H1 (cell line): ENCODE measurements at regions not wholly inside any gene's neighbourhood (a gene's known extent, or its start where the extent isn't known, plus 50 kb on each side); places are given as distances from the start of the nearest gene placed in this dataset.
A peak's percentile ranks its signal among the peaks of the same experiment; 100 is the strongest.

Experiments used
- CTCF ChIA-PET: fragments of 300-600 bp; sonication (Branson Sonifier 250); formaldehyde crosslinking; loops from one replicate; lab custom pipeline; 2021; ENCODE audit not compliant: partially characterized antibody; lab: Charles Lee
- POLR2A ChIA-PET: fragments of 300-600 bp; sonication (Branson Sonifier 250); formaldehyde crosslinking; loops from one replicate; lab custom pipeline; 2021; ENCODE audit warnings: inconsistent platforms; ENCODE audit not compliant: partially characterized antibody; lab: Charles Lee
- DNase-seq, 2 experiments: peaks; one replicate each; pipeline versions ENCODE4 v3.0.0 to v3.0.0-alpha.2; 2010 to 2022; ENCODE audit warnings: low spot score in 2 of 2, low read depth in 1 of 2, mixed read lengths in 1 of 2
- FAIRE-seq: peaks from 2 replicates; lab custom pipeline; 2011; peaks lifted over from hg19 to GRCh38; lab: Jason Lieb, UNC
- H2AFZ ChIP-seq: 2 replicates; pipeline ENCODE4 v1.8.1; 2012; ENCODE audit warnings: low read length, inconsistent platforms
- H2AK5ac ChIP-seq: 2 replicates; pipeline ENCODE4 v1.6.1; 2013; ENCODE audit warnings: low read depth, low read length
- H2BK120ac ChIP-seq: replicated peaks from 2 replicates; pipeline ENCODE3; 2013; ENCODE audit warnings: low read depth, low read length, inconsistent platforms
- H2BK12ac ChIP-seq: 2 replicates; pipeline ENCODE4 v1.6.1; 2013; ENCODE audit warnings: low read depth, low read length
- H2BK15ac ChIP-seq: 2 replicates; pipeline ENCODE4 v1.6.1; 2013; ENCODE audit warnings: low read length
- H2BK20ac ChIP-seq: 2 replicates; pipeline ENCODE4 v1.6.1; 2013; ENCODE audit warnings: low read length
- H2BK5ac ChIP-seq: 2 replicates; pipeline ENCODE4 v1.6.1; 2013; ENCODE audit warnings: low read depth, low read length
- H3K14ac ChIP-seq: 2 replicates; pipeline ENCODE4 v1.6.1; 2013; ENCODE audit warnings: inconsistent platforms; ENCODE audit not compliant: insufficient read length
- H3K18ac ChIP-seq: 2 replicates; pipeline ENCODE4 v1.6.1; 2013; ENCODE audit warnings: low read length; ENCODE audit errors: extremely low read depth
- H3K23ac ChIP-seq: 2 replicates; pipeline ENCODE4 v1.6.1; 2013; ENCODE audit warnings: inconsistent platforms; ENCODE audit not compliant: insufficient read length
- H3K23me2 ChIP-seq: 2 replicates; pipeline ENCODE4 v1.6.1; 2013; ENCODE audit warnings: low read depth, low read length
- H3K27ac ChIP-seq: 2 replicates; pipeline ENCODE4 v1.6.1; 2011; ENCODE audit warnings: low read depth, low read length, inconsistent platforms
- H3K27me3 ChIP-seq, 4 experiments: replicated peaks in 1 of 4; 1 replicate in 1 of 4; 2 replicates in 3 of 4; pipeline versions ENCODE4 v1.6.1 to v1.8.1; 2011 to 2013; ENCODE audit warnings: low read length in 3 of 4, mild to moderate bottlenecking in 3 of 4, inconsistent platforms in 2 of 4, mixed read lengths in 2 of 4, moderate library complexity in 1 of 4; ENCODE audit not compliant: control insufficient read depth in 3 of 4, insufficient read depth in 3 of 4; ENCODE audit errors: extremely low read depth in 1 of 4
- H3K36me3 ChIP-seq, 4 experiments: 2 replicates each; pipeline versions ENCODE4 v1.6.1 to v1.8.1; 2011 to 2013; ENCODE audit warnings: mild to moderate bottlenecking in 4 of 4, low read length in 3 of 4, moderate library complexity in 2 of 4, control low read depth in 1 of 4, inconsistent platforms in 1 of 4; ENCODE audit not compliant: insufficient read depth in 4 of 4, control insufficient read depth in 2 of 4
- H3K4ac ChIP-seq: replicated peaks from 2 replicates; pipeline ENCODE3; 2013; ENCODE audit warnings: low read length, low read depth, mixed read lengths, inconsistent platforms; ENCODE audit not compliant: insufficient read length
- H3K4me1 ChIP-seq, 4 experiments: replicated peaks in 1 of 4; 1 replicate in 1 of 4; 2 replicates in 3 of 4; pipeline versions ENCODE4 v1.6.1 to v1.8.1; 2011 to 2013; ENCODE audit warnings: low read length in 3 of 4, inconsistent platforms in 2 of 4, mixed read lengths in 1 of 4; ENCODE audit not compliant: insufficient read depth in 4 of 4, control insufficient read depth in 3 of 4
- H3K4me2 ChIP-seq, 2 experiments: 2 replicates each; pipeline versions ENCODE4 v1.6.1 to v1.8.1; 2011 to 2013; ENCODE audit warnings: low read depth in 2 of 2, low read length in 2 of 2, control low read depth in 1 of 2, inconsistent platforms in 1 of 2, mild to moderate bottlenecking in 1 of 2; ENCODE audit not compliant: insufficient read depth in 1 of 2
- H3K4me3 ChIP-seq, 4 experiments: fragments of 200-600, 300-600 bp in 1 of 4; sonication (generic), shearing (Covaris generic), sonication (Bioruptor Twin) in 1 of 4; 2 replicates each; pipeline versions ENCODE4 v1.5.1 to v1.8.1; 2011 to 2016; ENCODE audit warnings: low read length in 4 of 4, low read depth in 3 of 4, control low read depth in 2 of 4, inconsistent platforms in 2 of 4, mild to moderate bottlenecking in 2 of 4, mixed read lengths in 1 of 4, moderate library complexity in 1 of 4; ENCODE audit not compliant: insufficient read depth in 2 of 4; ENCODE audit errors: extremely low read depth in 1 of 4
- H3K56ac ChIP-seq: replicated peaks from 2 replicates; pipeline ENCODE3; 2013; ENCODE audit warnings: low read depth, mild to moderate bottlenecking, mixed read lengths, low read length, inconsistent platforms; ENCODE audit not compliant: insufficient read length
- H3K79me1 ChIP-seq: 2 replicates; pipeline ENCODE4 v1.6.1; 2013; ENCODE audit warnings: low read depth, low read length, control low read depth
- H3K79me2 ChIP-seq, 2 experiments: 2 replicates each; pipeline versions ENCODE4 v1.6.1 to v1.8.1; 2012 to 2013; ENCODE audit warnings: low read length in 2 of 2, mild to moderate bottlenecking in 2 of 2, inconsistent platforms in 1 of 2; ENCODE audit not compliant: insufficient read depth in 2 of 2, control insufficient read depth in 1 of 2
- H3K9ac ChIP-seq, 4 experiments: replicated peaks in 1 of 4; 1 replicate in 1 of 4; 2 replicates in 3 of 4; pipeline versions ENCODE4 v1.6.1 to v1.8.1; 2011 to 2013; ENCODE audit warnings: low read depth in 3 of 4, low read length in 3 of 4, control low read depth in 2 of 4, mild to moderate bottlenecking in 2 of 4, moderate library complexity in 2 of 4, inconsistent platforms in 1 of 4; ENCODE audit errors: extremely low read depth in 1 of 4
- H3K9me3 ChIP-seq, 2 experiments: 2 replicates each; pipeline versions ENCODE4 v1.6.1 to v1.8.1; 2012 to 2013; ENCODE audit warnings: mild to moderate bottlenecking in 2 of 2, moderate library complexity in 2 of 2, control low read depth in 1 of 2, inconsistent platforms in 1 of 2, low read depth in 1 of 2, low read length in 1 of 2, mixed read lengths in 1 of 2; ENCODE audit not compliant: insufficient read depth in 2 of 2
- H4K20me1 ChIP-seq, 2 experiments: replicated peaks in 1 of 2; 2 replicates each; pipeline versions ENCODE3 to v1.8.1; 2011 to 2013; ENCODE audit warnings: inconsistent platforms in 2 of 2, low read length in 2 of 2, mild to moderate bottlenecking in 1 of 2; ENCODE audit not compliant: insufficient read depth in 2 of 2, control insufficient read depth in 1 of 2
- H4K5ac ChIP-seq: 2 replicates; pipeline ENCODE4 v1.6.1; 2013; ENCODE audit warnings: low read length, low read depth, mixed read lengths, inconsistent platforms; ENCODE audit not compliant: insufficient read length
- H4K8ac ChIP-seq: 2 replicates; pipeline ENCODE4 v1.8.0; 2013; ENCODE audit warnings: mild to moderate bottlenecking, moderate library complexity, low read length, inconsistent platforms; ENCODE audit not compliant: insufficient read depth; ENCODE audit errors: extremely low read depth
- H4K91ac ChIP-seq: replicated peaks from 2 replicates; pipeline ENCODE3; 2013; ENCODE audit warnings: low read length, mixed read lengths, inconsistent platforms; ENCODE audit not compliant: insufficient read length
- CBX5 ChIP-seq: fragments of 300-800, 300-1000 bp; sonication (generic); IDR thresholded peaks from 2 replicates; pipeline ENCODE4 v1.7.1; 2016; ENCODE audit warnings: antibody characterized with exemption, low read length, low read depth
- EGR1 ChIP-seq: IDR thresholded peaks from 2 replicates; pipeline ENCODE4 v1.6.1; 2011; ENCODE audit warnings: low read depth, low read length, borderline replicate concordance
- GTF2F1 ChIP-seq: IDR thresholded peaks from 2 replicates; pipeline ENCODE4 v1.6.1; 2012; ENCODE audit warnings: low read depth, low read length, improper control_type of control experiment, borderline replicate concordance
- KDM1A ChIP-seq: fragments of 200-600, 300-600 bp; sonication (generic); IDR thresholded peaks from 2 replicates; pipeline ENCODE4 v1.7.1; 2016; ENCODE audit warnings: mild to moderate bottlenecking, low read length, borderline replicate concordance
- KDM4A ChIP-seq: IDR thresholded peaks from one replicate; pipeline ENCODE4 v1.7.1; 2012; ENCODE audit warnings: low read depth, mild to moderate bottlenecking, moderate library complexity, low read length, inconsistent platforms; ENCODE audit not compliant: severe bottlenecking
- NRF1 ChIP-seq: IDR thresholded peaks from 2 replicates; pipeline ENCODE4 v1.6.1; 2011; ENCODE audit warnings: mild to moderate bottlenecking, low read depth, low read length, improper control_type of control experiment
- RAD21 ChIP-seq, 2 experiments: IDR thresholded peaks in 1 of 2; conservative IDR thresholded peaks in 1 of 2; 2 replicates each; pipeline ENCODE4 v1.6.1; 2011; ENCODE audit warnings: low read depth in 2 of 2, low read length in 2 of 2, improper control_type of control experiment in 1 of 2, inconsistent platforms in 1 of 2, mild to moderate bottlenecking in 1 of 2, moderate library complexity in 1 of 2
- SAP30 ChIP-seq: fragments of 300-600 bp; sonication (generic); IDR thresholded peaks from 2 replicates; pipeline ENCODE4 v1.7.1; 2012; ENCODE audit warnings: low read length, moderate library complexity, mild to moderate bottlenecking, inconsistent platforms; ENCODE audit not compliant: insufficient read depth, insufficient replicate concordance
- SIN3A ChIP-seq, 2 experiments: IDR thresholded peaks in 1 of 2; conservative IDR thresholded peaks in 1 of 2; 2 replicates each; pipeline ENCODE4 v1.6.1; 2011 to 2012; ENCODE audit warnings: low read length in 2 of 2, improper control_type of control experiment in 1 of 2, low read depth in 1 of 2, mild to moderate bottlenecking in 1 of 2
- WGBS, 2 experiments: shearing (Covaris generic) in 1 of 2; methylation state at CpG; one replicate each; pipeline versions ENCODE4 v1.1.6 to v1.1.7; 2013 to 2015; ENCODE audit warnings: low lambda C conversion rate in 2 of 2, mixed read lengths in 2 of 2, inconsistent platforms in 1 of 2, low coverage in 1 of 2, missing lambda C conversion rate in 1 of 2; ENCODE audit not compliant: insufficient replicate concordance in 2 of 2, insufficient coverage in 1 of 2, insufficient read length in 1 of 2; ENCODE audit errors: extremely low coverage in 1 of 2, missing lambda C conversion rate in 1 of 2; 5-methylcytosine and 5-hydroxymethylcytosine counted together
- TF ChIP-seq, protein P1 (sequence below), 3 experiments: IDR thresholded peaks; 1 replicate in 2 of 3; 2 replicates in 1 of 3; pipeline versions ENCODE4 v1.5.1 to v1.6.1; 2011; ENCODE audit warnings: low read length in 3 of 3, mild to moderate bottlenecking in 3 of 3, inconsistent platforms in 2 of 3, low read depth in 1 of 3, moderate library complexity in 1 of 3; ENCODE audit not compliant: insufficient read depth in 1 of 3; ENCODE audit errors: control extremely low read depth in 1 of 3

DNA sequence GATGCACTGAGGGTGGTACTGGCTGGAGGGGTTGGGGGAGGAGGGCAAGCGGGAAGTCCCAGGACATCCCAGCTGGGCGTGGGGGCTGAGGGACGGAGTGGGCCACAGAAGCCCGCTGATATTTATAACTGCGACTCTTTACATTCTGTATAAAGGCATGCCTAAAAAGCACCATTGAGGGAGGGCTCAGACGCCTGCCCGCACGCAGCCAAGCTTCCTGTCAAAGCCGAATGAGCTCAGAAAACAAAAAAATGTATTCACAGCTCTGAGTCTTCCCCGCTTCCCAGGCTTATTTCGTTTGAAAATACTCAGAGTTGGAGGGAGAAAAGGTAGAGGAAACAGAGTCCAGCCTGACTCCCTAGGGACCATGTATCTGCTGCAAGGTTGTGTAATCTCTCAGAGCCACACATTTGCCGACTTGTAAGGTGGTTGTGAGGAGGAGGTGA is 170.1 kb upstream of the HAAO start:
- H3K4me3 ChIP-seq: no peak overlapping the region
- no peak overlapping the region for H3K27ac ChIP-seq
- no peaks in the 10 kb centered on the region for H3K79me2 ChIP-seq
- no peak overlapping the region for H2AFZ ChIP-seq
- 0 out of 2 replicates have a peak overlapping the region, but pooled peaks have one; percentile 35 for H2BK20ac ChIP-seq
- H3K23me2 ChIP-seq: no peaks in the 10 kb centered on the region
- H3K27me3 ChIP-seq: peaks cover 0 to 3% (median under 1%) of the 10 kb centered on the region in 4 experiments; a peak in 1 of 7 replicates
- H4K5ac ChIP-seq: no peak overlapping the region
- WGBS, 2 experiments: 76% methylated on average over 12 of the region's 12 CpGs; no CpG with 5 or more reads in 1 of the 2 experiments
- no peak overlapping the region for H3K4me2 ChIP-seq
- H3K4ac ChIP-seq: no peak overlapping the region
- H3K9me3 ChIP-seq: no peaks in the 10 kb centered on the region
- no peak overlapping the region for H2BK5ac ChIP-seq
- H3K18ac ChIP-seq: no peak overlapping the region; the same call in 1 of the 2 replicates
- H3K9ac ChIP-seq: no peak overlapping the region
- no peak overlapping the region for H2BK120ac ChIP-seq
- H2AK5ac ChIP-seq: no peak overlapping the region
- H3K56ac ChIP-seq: no peak overlapping the region
- no peaks in the 10 kb centered on the region for H4K20me1 ChIP-seq
- H4K91ac ChIP-seq: no peak overlapping the region
- H3K79me1 ChIP-seq: no peaks in the 10 kb centered on the region
- 0 out of 2 replicates have a peak overlapping the region, but pooled peaks have one; percentile 55 for H2BK15ac ChIP-seq
- FAIRE-seq (no peak), DNase-seq (no peak)
- ChIA-PET CTCF (interaction anchor here (0.7 to 4.9 kb wide), 10 partner anchors 10 to 134 kb away, joined by 3 to 40 read pairs (median 4); no protein-coding TSS in a partner anchor), POLR2A (interaction anchor here (1.5 to 2.0 kb wide), 2 partner anchors 10 to 11 kb away, joined by 4 read pairs; no protein-coding TSS in a partner anchor)
- H4K8ac ChIP-seq: peak overlapping the region; percentile 73
- no peak overlapping the region for H2BK12ac ChIP-seq
- H3K23ac ChIP-seq: no peak overlapping the region
- no peak overlapping the region for H3K14ac ChIP-seq
- no peaks in the 10 kb centered on the region for H3K36me3 ChIP-seq
- peaks cover 3 to 17% (median 10%) of the 10 kb centered on the region in 4 experiments for H3K4me1 ChIP-seq
- no peak for TF ChIP-seq CBX5
- TF ChIP-seq RAD21 (IDR thresholded peaks at IDR 0.05 in 1 of 2, conservative IDR thresholded peaks at IDR 0.05 in 1 of 2; ENCODE audit: low read depth in 2 of 2, low read length in 2 of 2): no peak
- no peak for TF ChIP-seq KDM1A
- TF ChIP-seq KDM4A: no peak
- TF ChIP-seq, protein P1, sequence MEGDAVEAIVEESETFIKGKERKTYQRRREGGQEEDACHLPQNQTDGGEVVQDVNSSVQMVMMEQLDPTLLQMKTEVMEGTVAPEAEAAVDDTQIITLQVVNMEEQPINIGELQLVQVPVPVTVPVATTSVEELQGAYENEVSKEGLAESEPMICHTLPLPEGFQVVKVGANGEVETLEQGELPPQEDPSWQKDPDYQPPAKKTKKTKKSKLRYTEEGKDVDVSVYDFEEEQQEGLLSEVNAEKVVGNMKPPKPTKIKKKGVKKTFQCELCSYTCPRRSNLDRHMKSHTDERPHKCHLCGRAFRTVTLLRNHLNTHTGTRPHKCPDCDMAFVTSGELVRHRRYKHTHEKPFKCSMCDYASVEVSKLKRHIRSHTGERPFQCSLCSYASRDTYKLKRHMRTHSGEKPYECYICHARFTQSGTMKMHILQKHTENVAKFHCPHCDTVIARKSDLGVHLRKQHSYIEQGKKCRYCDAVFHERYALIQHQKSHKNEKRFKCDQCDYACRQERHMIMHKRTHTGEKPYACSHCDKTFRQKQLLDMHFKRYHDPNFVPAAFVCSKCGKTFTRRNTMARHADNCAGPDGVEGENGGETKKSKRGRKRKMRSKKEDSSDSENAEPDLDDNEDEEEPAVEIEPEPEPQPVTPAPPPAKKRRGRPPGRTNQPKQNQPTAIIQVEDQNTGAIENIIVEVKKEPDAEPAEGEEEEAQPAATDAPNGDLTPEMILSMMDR (IDR thresholded peaks at IDR 0.05; ENCODE audit: control extremely low read depth in 1 of 3, insufficient read depth in 1 of 3, low read depth in 1 of 3, low read length in 3 of 3): no peak
- TF ChIP-seq NRF1: no peak
- TF ChIP-seq SAP30: no peak
- TF ChIP-seq EGR1: no peak
- TF ChIP-seq GTF2F1: no peak
- TF ChIP-seq SIN3A (conservative IDR thresholded peaks at IDR 0.05 in 1 of 2, IDR thresholded peaks at IDR 0.05 in 1 of 2; ENCODE audit: low read depth in 1 of 2, low read length in 2 of 2): no peak
